Right cardiac atrium (tissue), 5 donors: ENCODE measurements at regions not wholly inside any gene's neighbourhood (a gene's known extent, or its start where the extent isn't known, plus 50 kb on each side); places are given as distances from the start of the nearest gene placed in this dataset.

ENCODE experiments used
- ATAC-seq, 2 donors: fragments of 200-7000 bp; cut with Tn5 transposase; one replicate each; pipeline versions ENCODE4 v1.8.0 to v1.9.1; 2020; ENCODE audit warnings: moderate library complexity in 2 of 2, mild to moderate bottlenecking in 1 of 2
- DNase-seq, 3 donors: peaks; one replicate each; pipeline ENCODE4 v3.0.0-alpha.2; 2020
- H3K27ac ChIP-seq: one replicate; pipeline ENCODE4 v1.5.1; 2013; ENCODE audit warnings: mild to moderate bottlenecking, low read length, control low read depth, moderate library complexity
- H3K27me3 ChIP-seq: one replicate; pipeline ENCODE4 v1.6.1; 2013; ENCODE audit not compliant: control insufficient read depth, insufficient read depth
- H3K4me1 ChIP-seq: one replicate; pipeline ENCODE4 v1.6.1; 2013; ENCODE audit warnings: low read length; ENCODE audit not compliant: control insufficient read depth, insufficient read depth
- H3K4me3 ChIP-seq: one replicate; pipeline ENCODE4 v1.5.1; 2013; ENCODE audit warnings: low read length, control low read depth
- H3K9me3 ChIP-seq: one replicate; pipeline ENCODE4 v1.6.1; 2013; ENCODE audit warnings: low read length; ENCODE audit not compliant: control insufficient read depth
- WGBS: extraction: QIAGEN DNeasy Blood & Tissue Kit; methylation state at CpG from one replicate; pipeline ENCODE4 v1.1.7; 2013; 5-methylcytosine and 5-hydroxymethylcytosine counted together
- intact Hi-C, 4 donors: fragments of 100-400 bp; cut with DNase I; formaldehyde crosslinking; loops; one replicate each; pipeline versions ENCODE4 v1.11.0 to v1.14.0; 2022 to 2023
- donor health status: healthy with polysubstance abuse.
- donor health status: DM: no; HTN: yes; CAD: no.
- donor health status: DM: no; HTN: no; CAD: no.
- donor health status: DM: no; HTN: yes; CAD: no; lungs with severe emphysema.
- donor health status: DM: yes; HTN: yes; CAD: no.

GRCh38 chr13:80664950-80665349 is 324.0 kb upstream of the SPRY2 start:
- H3K27ac ChIP-seq = no peak overlapping the region
- H3K9me3 ChIP-seq = no peaks in the 10 kb centered on the region
- DNase-seq (no peak), ATAC-seq (no peak)
- peaks cover 3% of the 10 kb centered on the region for H3K4me1 ChIP-seq
- intact Hi-C loops = no loop called here
- H3K4me3 ChIP-seq = no peak overlapping the region
- H3K27me3 ChIP-seq = no peaks in the 10 kb centered on the region

- DNase-seq (no peak), ATAC-seq (no peak)
- Histone ChIP-seq H3K4me1 (no peaks in the 10 kb centered on the region), H3K9me3 (no peaks in the 10 kb centered on the region), H3K27ac (no peak overlapping the region), H3K27me3 (no peaks in the 10 kb centered on the region), H3K4me3 (no peak overlapping the region)
- WGBS = 87% methylated on average over 1 of the region's 1 CpG
- intact Hi-C loops = no loop called here
These were observed 322.9 kb upstream of the SPRY2 start for GRCh38 chr13:80663788-80664187.

- Histone ChIP-seq H3K4me3 (no peak overlapping the region), H3K27ac (no peak overlapping the region), H3K4me1 (no peaks in the 10 kb centered on the region), H3K27me3 (no peaks in the 10 kb centered on the region), H3K9me3 (no peaks in the 10 kb centered on the region)
- ATAC-seq = no peak
- intact Hi-C loops = no loop called here
- 95% methylated on average over 16 of the region's 16 CpGs for WGBS
- DNase-seq = peak in 1 of 3 donors; percentile 39
These were observed 317.8 kb upstream of the SPRY2 start for GRCh38 chr13:80658705-80659104.

- no peaks in the 10 kb centered on the region for H3K9me3 ChIP-seq
- H3K27me3 ChIP-seq = no peaks in the 10 kb centered on the region
- no peak for ATAC-seq
- no peak overlapping the region for H3K4me3 ChIP-seq
- intact Hi-C loops = no loop called here
- H3K4me1 ChIP-seq = no peaks in the 10 kb centered on the region
- H3K27ac ChIP-seq = no peak overlapping the region
- WGBS = 92% methylated on average over 2 of the region's 2 CpGs
- DNase-seq = no peak
These were observed 315.6 kb upstream of the SPRY2 start for GRCh38 chr13:80656512-80656904.

GRCh38 chr13:80655778-80656511 is 315.0 kb upstream of the SPRY2 start:
- intact Hi-C loops = no loop called here
- Histone ChIP-seq H3K9me3 (no peaks in the 10 kb centered on the region), H3K4me1 (no peaks in the 10 kb centered on the region), H3K27me3 (no peaks in the 10 kb centered on the region), H3K27ac (no peak overlapping the region), H3K4me3 (no peak overlapping the region)
- 90% methylated on average over 5 of the region's 5 CpGs for WGBS
- ATAC-seq (no peak), DNase-seq (no peak)

- intact Hi-C loops = no loop called here
- WGBS = 38% methylated on average over 37 of the region's 37 CpGs
- Histone ChIP-seq H3K27ac (no peak overlapping the region), H3K9me3 (no peaks in the 10 kb centered on the region), H3K27me3 (no peaks in the 10 kb centered on the region), H3K4me3 (peak overlapping the region; percentile 25), H3K4me1 (no peaks in the 10 kb centered on the region)
- peak; percentile 39 to 45 for ATAC-seq
- peak in 2 of 3 donors; percentile 53 to 59 for DNase-seq
These were observed 313.8 kb upstream of the SPRY2 start for GRCh38 chr13:80654638-80655249.

- 83% methylated on average over 2 of the region's 2 CpGs for whole genome bisulfite sequencing
- no peak overlapping the region for H3K27ac ChIP-seq
These were observed 308.3 kb upstream of the SPRY2 start for GRCh38 chr13:80649274-80649673.

GRCh38 chr13:80642641-80643040 is 301.7 kb upstream of the SPRY2 start:
- no peaks in the 10 kb centered on the region for H3K27me3 ChIP-seq
- H3K27ac ChIP-seq = no peak overlapping the region
- DNase-seq (no peak), ATAC-seq (no peak)
- WGBS = 57% methylated on average over 3 of the region's 3 CpGs
- H3K4me1 ChIP-seq = no peaks in the 10 kb centered on the region
- intact Hi-C loops = no loop called here
- no peaks in the 10 kb centered on the region for H3K9me3 ChIP-seq
- no peak overlapping the region for H3K4me3 ChIP-seq

More at GRCh38 chr13:80649274-80649673, 308.3 kb upstream of the SPRY2 start:
- ATAC-seq (no peak), DNase-seq (no peak)
- H3K27me3 ChIP-seq = no peaks in the 10 kb centered on the region
- H3K4me3 ChIP-seq = no peak overlapping the region
- intact Hi-C loops = no loop called here
- no peaks in the 10 kb centered on the region for H3K9me3 ChIP-seq
- no peaks in the 10 kb centered on the region for H3K4me1 ChIP-seq

- no peak for DNase-seq
- Histone ChIP-seq H3K4me3 (no peak overlapping the region), H3K9me3 (no peaks in the 10 kb centered on the region), H3K4me1 (no peaks in the 10 kb centered on the region), H3K27ac (no peak overlapping the region), H3K27me3 (no peaks in the 10 kb centered on the region)
- WGBS = 82% methylated on average over 1 of the region's 1 CpG
- no peak for ATAC-seq
- intact Hi-C loops = loop anchor here in 1 of 4 donors (2.0 kb wide), 1 partner anchor 38 kb away; no protein-coding TSS in a partner anchor
These were observed 292.3 kb upstream of the SPRY2 start for GRCh38 chr13:80633251-80633650.

GRCh38 chr13:80630685-80631121 is 289.8 kb upstream of the SPRY2 start:
- H3K4me1 ChIP-seq = no peaks in the 10 kb centered on the region
- no peak overlapping the region for H3K4me3 ChIP-seq
- H3K27me3 ChIP-seq = no peaks in the 10 kb centered on the region
- H3K9me3 ChIP-seq = no peaks in the 10 kb centered on the region
- H3K27ac ChIP-seq = no peak overlapping the region
- intact Hi-C loops = no loop called here
- ATAC-seq (peak; percentile 96 to 97), DNase-seq (no peak)
- 54% methylated on average over 3 of the region's 3 CpGs for WGBS

GRCh38 chr13:80618781-80619180 is 277.9 kb upstream of the SPRY2 start:
- H3K27me3 ChIP-seq = no peaks in the 10 kb centered on the region
- H3K4me3 ChIP-seq = no peak overlapping the region
- ATAC-seq = no peak
- no peaks in the 10 kb centered on the region for H3K9me3 ChIP-seq
- DNase-seq = no peak
- no peaks in the 10 kb centered on the region for H3K4me1 ChIP-seq
- H3K27ac ChIP-seq = no peak overlapping the region
- intact Hi-C loops = no loop called here
- 69% methylated on average over 1 of the region's 1 CpG for WGBS
